Naive B cell (primary cell): ENCODE measurements at regions not wholly inside any gene's neighbourhood (a gene's known extent, or its start where the extent isn't known, plus 50 kb on each side); places are given as distances from the start of the nearest gene placed in this dataset.
"Not testable (repeated sequence)": the region's sequence is repeated elsewhere in the genome, so short reads cannot be mapped to it uniquely, and the experiment has no call there.

ENCODE experiments used
- ATAC-seq, 2 donors: fragments of 150-1000 bp; cut with Tn5 transposase; 2 replicates each; pipeline ENCODE4 v1.10.0; 2021; ENCODE audit warnings: low read depth in 2 of 2, mild to moderate bottlenecking in 2 of 2, moderate library complexity in 2 of 2
- DNase-seq: peaks from one replicate; pipeline ENCODE4 v3.0.0; 2022
- H3K27ac Mint-ChIP-seq, 6 donors: one replicate each; pipeline ENCODE4 v1.8.0; 2020 to 2022; ENCODE audit warnings: mild to moderate bottlenecking in 6 of 6, mixed read lengths in 6 of 6, moderate library complexity in 5 of 6, inconsistent platforms in 2 of 6
- H3K27me3 Mint-ChIP-seq, 3 donors: one replicate each; pipeline ENCODE4 v1.8.0; 2021 to 2022; ENCODE audit warnings: mixed read lengths in 3 of 3, mild to moderate bottlenecking in 1 of 3
- H3K36me3 Mint-ChIP-seq, 2 donors: one replicate each; pipeline ENCODE4 v1.8.0; 2020 to 2022; ENCODE audit warnings: mixed read lengths in 2 of 2, inconsistent platforms in 1 of 2, mild to moderate bottlenecking in 1 of 2
- H3K4me1 Mint-ChIP-seq, 3 donors: one replicate each; pipeline ENCODE4 v1.8.0; 2020 to 2022; ENCODE audit warnings: mixed read lengths in 3 of 3, inconsistent platforms in 1 of 3, mild to moderate bottlenecking in 1 of 3, moderate library complexity in 1 of 3
- H3K4me3 Mint-ChIP-seq, 8 donors: one replicate each; pipeline ENCODE4 v1.8.0; 2020 to 2022; ENCODE audit warnings: mild to moderate bottlenecking in 8 of 8, mixed read lengths in 8 of 8, moderate library complexity in 8 of 8, inconsistent platforms in 2 of 8
- H3K9me3 Mint-ChIP-seq, 7 donors: one replicate each; pipeline ENCODE4 v1.8.0; 2020 to 2022; ENCODE audit warnings: mixed read lengths in 7 of 7, mild to moderate bottlenecking in 5 of 7, inconsistent platforms in 2 of 7, moderate library complexity in 1 of 7

DNA sequence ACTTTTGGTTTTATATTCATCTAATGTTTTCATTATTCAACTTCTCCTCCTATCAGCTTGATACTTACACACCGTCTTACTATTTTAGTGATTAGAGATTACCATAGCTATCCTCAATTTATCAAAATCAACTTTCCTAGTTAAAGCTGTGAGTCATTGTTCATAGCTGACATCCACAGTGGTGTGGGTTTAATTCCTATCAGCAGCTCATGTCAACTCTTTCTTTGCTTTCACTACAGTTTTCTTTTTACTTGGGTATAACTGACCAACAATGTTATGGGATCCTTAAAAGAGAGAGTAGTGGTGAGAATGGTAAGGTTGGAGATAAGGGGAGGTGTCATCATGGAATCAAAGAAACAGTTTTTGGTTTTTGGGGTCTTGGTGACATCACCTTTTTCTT lies 112.7 kb downstream of the NFKBIZ start:
- Mint-ChIP-seq H3K9me3 (peaks cover 0 to 5% (median 0%) of the 10 kb centered on the region in 7 donors), H3K27me3 (no peaks in the 10 kb centered on the region), H3K4me3 (no peak overlapping the region), H3K27ac (peak overlapping the region in 1 of 6 donors; percentile 70), H3K4me1 (peaks cover 0 to 4% (median 3%) of the 10 kb centered on the region in 3 donors), H3K36me3 (no peaks in the 10 kb centered on the region)
- ATAC-seq: no peak
- no peak for DNase-seq

- Mint-ChIP-seq H3K4me1 (peaks cover 0 to 4% (median 4%) of the 10 kb centered on the region in 3 donors), H3K4me3 (no peak overlapping the region), H3K27me3 (no peaks in the 10 kb centered on the region), H3K36me3 (no peaks in the 10 kb centered on the region), H3K9me3 (peaks cover 0 to 5% (median 2%) of the 10 kb centered on the region in 7 donors), H3K27ac (no peak overlapping the region)
- no peak for ATAC-seq
- DNase-seq: no peak
These were observed 114.6 kb downstream of the NFKBIZ start for GRCh38 chr3:101963902-101964362.

DNA sequence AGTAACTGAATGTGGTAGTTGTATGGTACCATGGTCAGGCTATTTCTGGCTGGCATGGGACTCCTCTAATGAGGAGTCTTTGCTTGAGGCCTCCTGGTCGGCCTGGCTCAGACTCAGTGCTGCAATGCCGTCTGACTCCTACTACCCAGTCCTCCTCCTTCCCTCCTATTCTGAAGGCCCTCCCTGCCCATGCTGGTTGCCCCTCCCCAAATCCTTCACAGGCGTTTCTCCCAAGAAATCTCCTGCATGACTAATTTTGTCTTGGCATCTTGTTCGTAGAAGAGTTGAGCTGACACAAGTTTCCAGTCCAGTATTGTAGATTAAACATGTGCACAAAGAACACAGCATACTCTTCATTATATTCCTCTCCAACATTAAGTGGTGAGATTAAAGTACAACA lies 115.5 kb downstream of the NFKBIZ start:
- peak overlapping the region in 1 of 6 donors; percentile 81 for H3K27ac Mint-ChIP-seq
- peaks cover 0 to 3% of the 10 kb centered on the region in 2 donors for H3K36me3 Mint-ChIP-seq
- no peak for DNase-seq
- no peak for ATAC-seq
- no peaks in the 10 kb centered on the region for H3K27me3 Mint-ChIP-seq
- H3K9me3 Mint-ChIP-seq: peaks cover 0 to 5% (median 4%) of the 10 kb centered on the region in 7 donors
- H3K4me1 Mint-ChIP-seq: peaks cover 0 to 4% (median 4%) of the 10 kb centered on the region in 3 donors
- H3K4me3 Mint-ChIP-seq: no peak overlapping the region

DNA sequence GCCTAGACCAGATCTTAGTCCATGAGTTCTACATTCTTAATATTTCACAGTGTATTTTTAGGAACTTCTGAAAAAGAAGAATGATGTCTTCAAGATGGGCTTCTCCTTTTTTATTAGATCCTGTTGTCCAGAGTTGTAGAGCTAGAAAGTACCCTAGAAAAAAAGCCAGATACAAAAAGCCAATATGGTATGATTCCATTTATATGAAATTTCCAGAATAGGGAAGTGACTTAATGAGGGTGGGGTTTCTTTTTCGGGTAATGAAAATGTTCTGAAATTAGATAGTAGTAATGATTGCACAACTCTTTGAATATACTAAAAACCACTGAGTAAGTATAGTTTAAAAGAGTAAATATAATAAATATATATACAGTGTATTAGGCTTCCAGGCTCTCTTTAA lies 116.9 kb downstream of the NFKBIZ start:
- Mint-ChIP-seq H3K27me3 (no peaks in the 10 kb centered on the region), H3K4me1 (peaks cover 0 to 4% (median 4%) of the 10 kb centered on the region in 3 donors), H3K4me3 (no peak overlapping the region), H3K9me3 (peaks cover 0 to 13% (median 2%) of the 10 kb centered on the region in 7 donors), H3K36me3 (peaks cover 0 to 8% of the 10 kb centered on the region in 2 donors), H3K27ac (no peak overlapping the region)
- ATAC-seq: no peak
- no peak for DNase-seq

- H3K4me3 Mint-ChIP-seq: no peak overlapping the region
- H3K9me3 Mint-ChIP-seq: peaks cover 0 to 13% (median 4%) of the 10 kb centered on the region in 7 donors
- DNase-seq: no peak
- H3K27ac Mint-ChIP-seq: no peak overlapping the region
- no peak for ATAC-seq
- H3K4me1 Mint-ChIP-seq: peaks cover 9 to 16% (median 10%) of the 10 kb centered on the region in 3 donors
- H3K36me3 Mint-ChIP-seq: peaks cover 0 to 8% of the 10 kb centered on the region in 2 donors
- H3K27me3 Mint-ChIP-seq: no peaks in the 10 kb centered on the region
These were observed 120.9 kb downstream of the NFKBIZ start for GRCh38 chr3:101970212-101970611.

- Mint-ChIP-seq H3K27ac (no peak overlapping the region), H3K27me3 (no peaks in the 10 kb centered on the region), H3K9me3 (peaks cover 0 to 13% (median 4%) of the 10 kb centered on the region in 7 donors), H3K4me1 (peaks cover 9 to 18% (median 10%) of the 10 kb centered on the region in 3 donors), H3K36me3 (peaks cover 0 to 8% of the 10 kb centered on the region in 2 donors), H3K4me3 (no peak overlapping the region)
- ATAC-seq (no peak), DNase-seq (no peak)
These were observed 121.6 kb downstream of the NFKBIZ start for GRCh38 chr3:101970905-101971304.

DNA sequence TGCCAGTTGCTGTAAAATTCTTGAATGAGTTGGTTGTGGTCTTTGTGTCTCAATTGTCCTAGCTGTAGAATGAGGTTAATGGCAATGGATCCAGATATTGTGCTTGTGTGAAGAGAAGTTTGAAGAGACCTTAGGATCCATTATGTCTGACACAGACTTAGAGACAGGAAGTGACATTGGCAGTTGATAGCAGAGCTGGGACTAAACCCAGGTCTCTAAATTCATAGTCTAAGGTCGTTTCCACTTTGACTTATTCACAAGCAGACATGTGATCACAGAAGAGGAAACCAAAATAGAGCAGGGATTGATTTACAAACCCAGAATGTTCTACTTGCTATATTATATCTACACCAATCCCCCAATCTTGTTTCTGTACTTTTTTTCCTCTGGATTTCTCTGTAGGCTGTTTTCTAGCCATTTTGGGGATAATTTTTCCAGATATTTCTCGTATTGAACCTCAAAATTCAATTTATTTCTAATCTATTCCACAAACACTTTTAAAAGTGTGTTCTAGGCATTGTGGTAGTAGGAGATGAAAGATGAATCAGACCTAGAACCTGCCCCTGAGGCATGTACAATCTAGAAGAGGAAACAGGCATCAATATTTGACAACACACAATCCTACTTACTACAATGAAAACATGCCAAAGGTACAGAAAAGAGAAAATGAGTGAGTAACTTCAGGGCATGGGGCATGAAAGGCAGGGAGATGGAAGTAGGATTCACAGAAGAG lies 123.3 kb downstream of the NFKBIZ start:
- Mint-ChIP-seq H3K4me3 (no peak overlapping the region), H3K27ac (peak overlapping the region in 1 of 6 donors; percentile 60), H3K27me3 (no peaks in the 10 kb centered on the region), H3K9me3 (peaks cover 0 to 13% (median 2%) of the 10 kb centered on the region in 7 donors), H3K36me3 (peaks cover 0 to 8% of the 10 kb centered on the region in 2 donors), H3K4me1 (peaks cover 9 to 20% (median 12%) of the 10 kb centered on the region in 3 donors)
- DNase-seq (no peak), ATAC-seq (no peak)

DNA sequence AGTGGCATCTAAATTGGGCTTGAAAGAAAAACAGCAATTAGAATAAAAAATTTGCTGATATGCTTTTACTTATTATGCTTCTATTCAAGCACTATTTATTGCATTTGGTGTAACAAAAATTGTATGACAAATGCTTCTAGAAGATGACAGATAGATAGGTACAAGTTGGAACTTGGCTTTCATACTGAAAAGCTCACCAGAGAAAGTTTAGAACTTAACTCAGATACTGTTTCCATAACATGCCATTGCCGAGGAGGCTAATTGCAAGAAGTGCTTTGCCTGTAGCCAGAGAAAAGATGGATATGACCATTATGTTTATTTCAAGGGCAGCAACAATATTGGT lies 123.8 kb downstream of the NFKBIZ start:
- Mint-ChIP-seq H3K27me3 (no peaks in the 10 kb centered on the region), H3K36me3 (peaks cover 0 to 8% of the 10 kb centered on the region in 2 donors), H3K27ac (no peak overlapping the region), H3K4me1 (peaks cover 9 to 25% (median 17%) of the 10 kb centered on the region in 3 donors), H3K9me3 (peaks cover 0 to 13% (median 2%) of the 10 kb centered on the region in 7 donors), H3K4me3 (no peak overlapping the region)
- DNase-seq (no peak), ATAC-seq (no peak)

- not testable (repeated sequence) for H3K27me3 Mint-ChIP-seq, H3K9me3 Mint-ChIP-seq, DNase-seq, H3K4me3 Mint-ChIP-seq, ATAC-seq, H3K36me3 Mint-ChIP-seq, H3K27ac Mint-ChIP-seq
- H3K4me1 Mint-ChIP-seq: peaks cover 9 to 23% (median 21%) of the 10 kb centered on the region in 3 donors
These were observed 126.1 kb downstream of the NFKBIZ start for GRCh38 chr3:101975415-101975814.

GRCh38 chr3:101976473-101976872 lies 127.2 kb downstream of the NFKBIZ start:
- Mint-ChIP-seq H3K36me3 (no peaks in the 10 kb centered on the region), H3K27ac (peak overlapping the region in 1 of 6 donors; percentile 37), H3K27me3 (no peaks in the 10 kb centered on the region), H3K9me3 (peaks cover 0 to 2% (median 0%) of the 10 kb centered on the region in 7 donors), H3K4me3 (no peak overlapping the region), H3K4me1 (peaks cover 9 to 23% (median 21%) of the 10 kb centered on the region in 3 donors)
- ATAC-seq: no peak
- DNase-seq: no peak

- Mint-ChIP-seq H3K9me3 (peaks cover 0 to 2% (median 0%) of the 10 kb centered on the region in 7 donors), H3K27me3 (no peaks in the 10 kb centered on the region), H3K36me3 (no peaks in the 10 kb centered on the region), H3K4me1 (peaks cover 0 to 12% (median 11%) of the 10 kb centered on the region in 3 donors), H3K4me3 (no peak overlapping the region), H3K27ac (no peak overlapping the region)
- ATAC-seq (no peak), DNase-seq (no peak)
These were observed 129.0 kb downstream of the NFKBIZ start for GRCh38 chr3:101978348-101978747.

- DNase-seq (no peak), ATAC-seq (no peak)
- Mint-ChIP-seq H3K36me3 (no peaks in the 10 kb centered on the region), H3K4me1 (peaks cover 0 to 12% (median 11%) of the 10 kb centered on the region in 3 donors), H3K27ac (peak overlapping the region in 1 of 6 donors; percentile 28), H3K9me3 (peaks cover 0 to 2% (median 0%) of the 10 kb centered on the region in 7 donors), H3K4me3 (no peak overlapping the region), H3K27me3 (no peaks in the 10 kb centered on the region)
These were observed 129.7 kb downstream of the NFKBIZ start for GRCh38 chr3:101979033-101979432.

DNA sequence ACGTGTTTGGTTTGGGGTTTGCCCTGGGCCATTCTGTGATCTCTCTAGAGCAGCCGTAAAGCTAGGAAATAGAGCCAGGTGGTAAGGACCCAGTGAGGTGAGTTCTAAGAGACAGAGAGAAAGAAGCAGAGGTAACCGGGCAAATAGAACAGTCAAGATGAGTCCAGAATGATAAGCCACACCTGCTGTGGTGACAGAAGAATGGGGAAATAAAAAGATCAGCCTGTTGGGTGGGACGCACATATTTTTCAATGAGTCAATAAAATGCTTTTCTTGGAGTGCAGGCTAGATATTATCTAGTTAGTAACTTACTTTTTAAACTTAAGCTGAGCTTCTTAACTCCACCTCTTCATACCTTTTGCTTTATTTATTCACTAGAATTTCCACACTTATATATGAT lies 135.0 kb downstream of the NFKBIZ start:
- Mint-ChIP-seq H3K4me3 (no peak overlapping the region), H3K27me3 (no peaks in the 10 kb centered on the region), H3K9me3 (no peaks in the 10 kb centered on the region), H3K4me1 (peaks cover 2 to 17% (median 14%) of the 10 kb centered on the region in 3 donors), H3K36me3 (no peaks in the 10 kb centered on the region), H3K27ac (peak overlapping the region in 1 of 6 donors; percentile 80)
- ATAC-seq: no peak
- DNase-seq: no peak

- Mint-ChIP-seq H3K36me3 (no peaks in the 10 kb centered on the region), H3K9me3 (no peaks in the 10 kb centered on the region)
- no peak for ATAC-seq
These were observed 139.3 kb downstream of the NFKBIZ start for GRCh38 chr3:101988596-101988995.

More at GRCh38 chr3:101988596-101988995, 139.3 kb downstream of the NFKBIZ start:
- no peak for DNase-seq
- no peaks in the 10 kb centered on the region for H3K27me3 Mint-ChIP-seq
- H3K27ac Mint-ChIP-seq: peak overlapping the region in 2 of 6 donors; percentile 77 to 84
- no peak overlapping the region for H3K4me3 Mint-ChIP-seq
- peaks cover 9 to 33% (median 22%) of the 10 kb centered on the region in 3 donors for H3K4me1 Mint-ChIP-seq
